GM12873 (cell line): ENCODE measurements at regions not wholly inside any gene's neighbourhood (a gene's known extent, or its start where the extent isn't known, plus 50 kb on each side); places are given as distances from the start of the nearest gene placed in this dataset.

Experiments used
- CTCF ChIP-seq: IDR thresholded peaks from 2 replicates; pipeline ENCODE4 v1.5.1; 2012; ENCODE audit warnings: low read depth, mild to moderate bottlenecking, moderate library complexity, low read length, control low read depth; ENCODE audit not compliant: insufficient read depth; ENCODE audit errors: missing control alignments

DNA sequence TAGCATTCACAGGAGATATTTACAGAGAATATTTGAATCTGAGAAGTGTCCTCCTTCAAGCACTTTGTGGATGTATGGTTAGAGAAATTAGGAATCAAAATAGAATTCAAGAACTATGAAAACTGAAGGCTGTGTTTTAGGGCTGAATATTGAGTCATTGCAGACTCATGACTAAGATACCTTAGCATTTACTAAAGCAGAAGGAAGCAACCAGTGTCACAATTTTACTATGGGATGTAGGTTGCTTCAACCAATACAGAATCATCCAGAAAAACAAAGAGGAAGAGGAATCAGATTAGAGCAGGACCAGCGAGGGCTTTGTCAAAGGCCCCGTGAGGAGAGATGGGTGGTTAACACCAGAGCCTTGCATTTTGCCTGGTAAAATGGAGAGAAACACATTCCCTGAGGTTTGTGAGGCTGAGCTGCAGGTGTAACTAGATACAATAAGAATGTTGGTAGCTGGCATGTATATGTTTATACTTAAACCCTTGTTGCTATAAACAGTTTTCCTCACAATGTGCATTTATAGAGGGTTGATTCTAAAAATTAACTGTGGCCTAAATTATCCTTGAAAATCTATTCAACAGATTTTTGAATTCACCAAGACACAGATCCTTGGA, 518.1 kb downstream of the AGTPBP1 start:
- no peak for TF ChIP-seq CTCF

DNA sequence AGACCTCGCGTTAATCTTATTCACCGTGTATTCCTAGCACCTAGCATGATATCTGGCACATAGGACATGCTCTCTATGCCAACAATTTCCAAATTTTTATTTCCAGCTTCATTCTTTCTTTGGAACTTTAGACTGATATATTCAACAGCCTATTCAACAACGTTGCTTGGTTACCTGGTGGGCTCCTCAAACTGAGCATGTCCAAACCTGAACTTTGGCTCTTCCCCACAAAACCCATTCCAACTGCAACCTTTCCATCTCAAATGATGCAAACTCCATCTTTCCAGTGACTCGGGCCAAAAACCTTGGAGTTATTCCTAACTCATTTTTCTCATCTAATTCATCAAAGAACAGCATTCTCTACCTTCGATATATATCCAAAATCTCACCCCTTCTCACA, 525.2 kb downstream of the AGTPBP1 start:
- no peak for TF ChIP-seq CTCF

DNA sequence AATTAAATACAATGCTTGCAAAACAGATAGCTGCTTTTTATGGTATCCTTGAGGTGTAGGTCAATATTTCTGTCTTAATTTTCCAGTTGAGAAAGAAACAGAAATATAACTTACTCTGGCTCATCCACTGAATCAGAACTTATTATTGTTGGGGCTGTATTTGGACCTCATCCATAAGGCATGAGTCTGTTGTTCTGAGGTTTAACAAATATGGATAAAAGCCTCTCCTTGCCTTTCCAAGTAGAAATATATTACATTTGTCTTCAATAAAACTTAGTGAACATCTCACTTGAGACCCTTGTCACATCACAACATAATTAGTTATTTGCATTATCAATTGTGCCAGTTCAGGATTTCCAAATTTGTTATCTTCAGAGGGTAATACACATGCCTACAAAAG, 525.8 kb downstream of the AGTPBP1 start:
- TF ChIP-seq CTCF: no peak

GRCh38 chr9:85215416-85215815, 526.3 kb downstream of the AGTPBP1 start:
- no peak for TF ChIP-seq CTCF

DNA sequence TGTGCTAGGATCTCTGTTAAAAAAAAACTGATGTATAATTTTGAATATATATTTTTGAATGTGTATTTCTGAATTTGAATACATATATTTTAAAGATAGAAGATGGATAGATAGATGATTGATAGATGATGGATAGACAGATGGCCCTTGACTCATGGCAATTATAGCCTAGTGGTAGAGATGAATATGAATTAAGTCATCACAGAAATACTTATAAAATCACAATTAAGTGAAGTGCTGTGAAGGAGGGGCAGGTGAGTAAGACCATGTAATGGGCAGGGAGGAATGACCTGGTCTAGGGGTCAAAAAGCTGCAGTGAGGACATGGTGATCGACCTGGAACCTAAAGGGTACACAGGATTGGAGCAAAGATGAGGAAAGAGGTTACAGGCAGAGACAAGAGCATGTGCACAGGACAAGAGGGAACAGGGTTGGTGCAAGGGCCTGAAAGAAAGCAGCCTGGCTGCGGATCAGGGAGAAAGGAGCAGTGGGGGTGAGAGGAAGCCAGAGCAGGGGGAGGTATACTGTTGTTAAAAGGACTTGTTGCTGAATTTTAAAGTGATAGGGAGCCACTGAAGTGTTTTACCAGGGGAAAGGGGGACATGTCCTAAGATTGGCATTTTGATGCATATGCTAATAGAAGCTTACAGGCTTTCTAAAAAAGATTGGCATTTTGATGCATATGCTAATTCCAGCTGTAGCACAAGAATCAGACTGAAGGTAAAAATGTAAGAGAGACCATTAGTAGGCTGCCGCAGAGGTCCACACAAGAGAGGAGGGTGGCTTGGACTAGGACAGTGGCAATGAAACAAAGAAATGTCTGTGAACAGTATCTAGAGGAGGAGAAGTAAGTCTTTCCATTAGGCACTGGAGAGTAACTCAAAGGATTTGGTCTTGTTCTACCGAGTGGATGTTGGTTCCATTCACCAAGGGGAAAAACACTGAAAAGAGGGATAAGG, 527.8 kb downstream of the AGTPBP1 start:
- TF ChIP-seq CTCF: no peak

DNA sequence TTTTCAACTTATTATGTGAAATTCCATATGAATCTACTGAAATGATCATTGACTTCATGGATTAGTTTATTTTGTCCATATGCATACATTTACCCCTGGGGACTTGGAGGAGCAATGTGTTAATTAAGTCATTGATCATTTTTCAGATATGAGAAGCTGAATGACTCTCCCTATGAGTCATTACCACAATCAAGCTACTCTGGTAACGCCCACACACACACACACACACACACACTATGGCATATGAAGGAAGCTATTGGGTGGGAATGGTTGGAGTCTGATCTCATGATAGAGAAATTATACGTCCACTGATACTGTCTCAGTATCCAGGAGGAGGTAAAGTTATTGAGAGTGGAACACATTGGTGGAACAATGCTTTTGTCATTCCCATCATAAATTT, 528.9 kb downstream of the AGTPBP1 start:
- TF ChIP-seq CTCF: no peak

DNA sequence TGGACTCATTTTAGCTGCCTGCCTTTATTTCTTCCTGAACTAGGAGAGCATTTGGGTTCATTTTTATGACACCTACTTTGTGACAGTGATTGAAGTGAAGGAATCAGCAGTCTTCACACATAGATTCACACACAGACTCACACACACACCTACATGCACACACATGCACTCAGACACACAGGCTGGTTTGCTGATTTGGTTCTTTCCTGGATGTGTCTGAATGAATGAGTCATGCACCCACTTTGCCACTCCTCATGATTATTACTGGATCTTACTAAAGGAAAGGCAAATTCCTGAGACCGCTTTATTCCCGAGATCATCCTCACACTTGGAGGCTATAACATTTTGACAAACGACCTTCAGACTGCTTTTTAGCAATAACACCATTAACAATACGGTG, 529.5 kb downstream of the AGTPBP1 start:
- no peak for TF ChIP-seq CTCF
